ENCODE measurements at regions not wholly inside any gene's neighbourhood (a gene's known extent, or its start where the extent isn't known, plus 50 kb on each side); places are given as distances from the start of the nearest gene placed in this dataset.
"Not testable (repeated sequence)": the region's sequence is repeated elsewhere in the genome, so short reads cannot be mapped to it uniquely, and the experiment has no call there.

- CTCF ChIA-PET; DNase-seq (ENCODE audit: low read depth, low spot score); POLR2A ChIA-PET; H3K27ac ChIP-seq (ENCODE audit: low read depth, low read length); H3K4me3 ChIP-seq (ENCODE audit: low read depth, low read length); H3K27me3 ChIP-seq (ENCODE audit: control insufficient read depth, insufficient read depth, low read length): not testable (repeated sequence)
- H3K9me3 ChIP-seq (ENCODE audit: control insufficient read depth, insufficient read depth, low read length) = peaks cover 61% of the 10 kb centered on the region
These were observed 1430.4 kb downstream of the TSPY10 start for GRCh38 chrY:10958122-10958521.

- DNase-seq (ENCODE audit: low read depth, low spot score) = no peak
- H3K27ac ChIP-seq (ENCODE audit: low read depth, low read length) = no peak overlapping the region
- H3K27me3 ChIP-seq (ENCODE audit: control insufficient read depth, insufficient read depth, low read length) = no peaks in the 10 kb centered on the region
- ChIA-PET POLR2A (no interaction called here), CTCF (no interaction called here)
- no peak for TF ChIP-seq CTCF (IDR thresholded peaks at IDR 0.05; ENCODE audit: low read depth, low read length)
- no peak overlapping the region for H3K4me3 ChIP-seq (ENCODE audit: low read depth, low read length)
- H3K9me3 ChIP-seq (ENCODE audit: control insufficient read depth, insufficient read depth, low read length) = peaks cover 63% of the 10 kb centered on the region
These were observed 1445.7 kb downstream of the TSPY10 start for GRCh38 chrY:10973422-10973821.

- DNase-seq (ENCODE audit: low read depth, low spot score) = no peak
- ChIA-PET CTCF (no interaction called here), POLR2A (no interaction called here)
- Histone ChIP-seq H3K9me3 (ENCODE audit: control insufficient read depth, insufficient read depth, low read length) (peaks cover 82% of the 10 kb centered on the region), H3K27me3 (ENCODE audit: control insufficient read depth, insufficient read depth, low read length) (no peaks in the 10 kb centered on the region), H3K4me3 (ENCODE audit: low read depth, low read length) (no peak overlapping the region), H3K27ac (ENCODE audit: low read depth, low read length) (no peak overlapping the region)
- TF ChIP-seq CTCF (IDR thresholded peaks at IDR 0.05; ENCODE audit: low read depth, low read length) = no peak
These were observed 1459.0 kb downstream of the TSPY10 start for GRCh38 chrY:10986655-10987054.

- no peak overlapping the region for H3K4me3 ChIP-seq (ENCODE audit: low read depth, low read length)
- TF ChIP-seq CTCF (IDR thresholded peaks at IDR 0.05; ENCODE audit: low read depth, low read length) = no peak
- H3K27me3 ChIP-seq (ENCODE audit: control insufficient read depth, insufficient read depth, low read length) = no peaks in the 10 kb centered on the region
- H3K27ac ChIP-seq (ENCODE audit: low read depth, low read length) = no peak overlapping the region
- ChIA-PET CTCF (no interaction called here), POLR2A (no interaction called here)
- peaks cover 80% of the 10 kb centered on the region for H3K9me3 ChIP-seq (ENCODE audit: control insufficient read depth, insufficient read depth, low read length)
- no peak for DNase-seq (ENCODE audit: low read depth, low spot score)
These were observed 1459.9 kb downstream of the TSPY10 start for GRCh38 chrY:10987626-10988025.

GRCh38 chrY:10993955-10994354 is 1466.3 kb downstream of the TSPY10 start:
- DNase-seq (ENCODE audit: low read depth, low spot score) = no peak
- ChIA-PET POLR2A (no interaction called here), CTCF (no interaction called here)
- H3K27me3 ChIP-seq (ENCODE audit: control insufficient read depth, insufficient read depth, low read length) = no peaks in the 10 kb centered on the region
- no peak for TF ChIP-seq CTCF (IDR thresholded peaks at IDR 0.05; ENCODE audit: low read depth, low read length)
- H3K9me3 ChIP-seq (ENCODE audit: control insufficient read depth, insufficient read depth, low read length) = peaks cover 71% of the 10 kb centered on the region
- H3K27ac ChIP-seq (ENCODE audit: low read depth, low read length) = no peak overlapping the region
- H3K4me3 ChIP-seq (ENCODE audit: low read depth, low read length) = no peak overlapping the region

- H3K27me3 ChIP-seq (ENCODE audit: control insufficient read depth, insufficient read depth, low read length); H3K27ac ChIP-seq (ENCODE audit: low read depth, low read length); H3K4me3 ChIP-seq (ENCODE audit: low read depth, low read length); CTCF ChIA-PET; DNase-seq (ENCODE audit: low read depth, low spot score); POLR2A ChIA-PET: not testable (repeated sequence)
- H3K9me3 ChIP-seq (ENCODE audit: control insufficient read depth, insufficient read depth, low read length) = peaks cover 68% of the 10 kb centered on the region
These were observed 1472.0 kb downstream of the TSPY10 start for GRCh38 chrY:10999715-11000114.

- H3K27ac ChIP-seq (ENCODE audit: low read depth, low read length); H3K27me3 ChIP-seq (ENCODE audit: control insufficient read depth, insufficient read depth, low read length); H3K4me3 ChIP-seq (ENCODE audit: low read depth, low read length); DNase-seq (ENCODE audit: low read depth, low spot score); CTCF ChIA-PET; POLR2A ChIA-PET: not testable (repeated sequence)
- peaks cover 64% of the 10 kb centered on the region for H3K9me3 ChIP-seq (ENCODE audit: control insufficient read depth, insufficient read depth, low read length)
These were observed 1486.5 kb downstream of the TSPY10 start for GRCh38 chrY:11014229-11014628.

All from AG04450 (cell line).